GM23248 (cell line): ENCODE measurements at regions not wholly inside any gene's neighbourhood (a gene's known extent, or its start where the extent isn't known, plus 50 kb on each side); places are given as distances from the start of the nearest gene placed in this dataset.

ENCODE experiments used
- EZH2 ChIP-seq: fragments of 200-600 bp; sonication (generic); IDR thresholded peaks from 2 replicates; pipeline ENCODE4 v1.6.1; 2018; ENCODE audit warnings: antibody characterized with exemption, mild to moderate bottlenecking; ENCODE audit not compliant: insufficient read depth, poor library complexity, severe bottlenecking
- EZH2phosphoT487 ChIP-seq: fragments of 200-600 bp; sonication (generic); IDR thresholded peaks from 2 replicates; pipeline ENCODE4 v1.6.1; 2018; ENCODE audit warnings: antibody characterized with exemption, moderate library complexity, mild to moderate bottlenecking, low read depth; ENCODE audit not compliant: insufficient read depth

- TF ChIP-seq EZH2, result no peak
- TF ChIP-seq EZH2phosphoT487, result no peak
Observed at GRCh38 chr18:61245276-61245675, 88.0 kb upstream of the CDH20 start.
